ENCODE measurements at regions not wholly inside any gene's neighbourhood (a gene's known extent, or its start where the extent isn't known, plus 50 kb on each side); places are given as distances from the start of the nearest gene placed in this dataset.
"Not testable (repeated sequence)": the region's sequence is repeated elsewhere in the genome, so short reads cannot be mapped to it uniquely, and the experiment has no call there.

- no peak overlapping the region for H3K4me3 ChIP-seq
- TF ChIP-seq, protein P1, sequence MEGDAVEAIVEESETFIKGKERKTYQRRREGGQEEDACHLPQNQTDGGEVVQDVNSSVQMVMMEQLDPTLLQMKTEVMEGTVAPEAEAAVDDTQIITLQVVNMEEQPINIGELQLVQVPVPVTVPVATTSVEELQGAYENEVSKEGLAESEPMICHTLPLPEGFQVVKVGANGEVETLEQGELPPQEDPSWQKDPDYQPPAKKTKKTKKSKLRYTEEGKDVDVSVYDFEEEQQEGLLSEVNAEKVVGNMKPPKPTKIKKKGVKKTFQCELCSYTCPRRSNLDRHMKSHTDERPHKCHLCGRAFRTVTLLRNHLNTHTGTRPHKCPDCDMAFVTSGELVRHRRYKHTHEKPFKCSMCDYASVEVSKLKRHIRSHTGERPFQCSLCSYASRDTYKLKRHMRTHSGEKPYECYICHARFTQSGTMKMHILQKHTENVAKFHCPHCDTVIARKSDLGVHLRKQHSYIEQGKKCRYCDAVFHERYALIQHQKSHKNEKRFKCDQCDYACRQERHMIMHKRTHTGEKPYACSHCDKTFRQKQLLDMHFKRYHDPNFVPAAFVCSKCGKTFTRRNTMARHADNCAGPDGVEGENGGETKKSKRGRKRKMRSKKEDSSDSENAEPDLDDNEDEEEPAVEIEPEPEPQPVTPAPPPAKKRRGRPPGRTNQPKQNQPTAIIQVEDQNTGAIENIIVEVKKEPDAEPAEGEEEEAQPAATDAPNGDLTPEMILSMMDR (IDR thresholded peaks at IDR 0.05) = no peak
- no peak for DNase-seq (ENCODE audit: low spot score)
- no peak overlapping the region for H3K27ac ChIP-seq
These were observed 53.2 kb upstream of the SH3BP4 start for GRCh38 chr2:234898534-234899053.

DNA sequence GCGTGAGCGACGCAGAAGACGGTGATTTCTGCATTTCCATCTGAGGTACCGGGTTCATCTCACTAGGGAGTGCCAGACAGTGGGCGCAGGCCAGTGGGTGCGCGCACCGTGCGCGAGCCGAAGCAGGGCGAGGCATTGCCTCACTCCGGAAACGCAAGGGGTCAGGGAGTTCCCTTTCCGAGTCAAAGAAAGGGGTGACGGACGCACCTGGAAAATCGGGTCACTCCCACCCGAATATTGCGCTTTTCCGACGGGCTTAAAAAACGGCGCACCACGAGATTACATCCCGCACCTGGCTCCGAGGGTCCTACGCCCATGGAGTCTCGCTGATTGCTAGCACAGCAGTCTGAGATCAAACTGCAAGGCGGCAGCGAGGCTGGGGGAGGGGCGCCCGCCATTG is 63.4 kb upstream of the SH3BP4 start:
- H3K27ac ChIP-seq; H3K4me3 ChIP-seq; DNase-seq (ENCODE audit: low spot score): not testable (repeated sequence)

- TF ChIP-seq, protein P1 (IDR thresholded peaks at IDR 0.05) = no peak
- H3K27ac ChIP-seq = no peak overlapping the region
- no peak for DNase-seq (ENCODE audit: low spot score)
These were observed 64.6 kb upstream of the SH3BP4 start for GRCh38 chr2:234887195-234887594.

GRCh38 chr2:234885886-234886285 is 65.9 kb upstream of the SH3BP4 start:
- Histone ChIP-seq H3K4me3 (no peak overlapping the region), H3K27ac (no peak overlapping the region)
- no peak for DNase-seq (ENCODE audit: low spot score)
- TF ChIP-seq, protein P1 (IDR thresholded peaks at IDR 0.05) = no peak

More at GRCh38 chr2:234887195-234887594, 64.6 kb upstream of the SH3BP4 start:
- H3K4me3 ChIP-seq = no peak overlapping the region

DNA sequence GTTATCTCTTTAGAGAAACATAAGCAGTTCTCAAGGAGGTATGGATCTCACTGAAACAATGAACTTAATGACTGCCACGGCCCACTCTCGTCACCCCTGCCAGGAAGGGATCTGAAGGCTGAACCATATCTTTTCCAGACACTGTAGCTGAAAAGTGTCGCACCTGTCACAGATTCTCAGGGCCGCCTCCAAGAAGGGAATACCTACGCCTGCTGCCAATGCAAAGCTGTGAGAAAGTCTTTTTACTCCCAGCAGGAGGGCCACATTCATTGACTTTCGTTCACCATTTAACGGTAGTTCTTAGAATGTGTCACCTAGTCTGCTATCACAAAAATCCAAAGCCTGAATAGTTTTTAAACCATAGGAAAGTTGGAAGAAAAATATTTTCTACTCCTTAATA is 66.7 kb upstream of the SH3BP4 start:
- DNase-seq (ENCODE audit: low spot score) = no peak
- H3K4me3 ChIP-seq = no peak overlapping the region
- no peak overlapping the region for H3K27ac ChIP-seq
- TF ChIP-seq, protein P1 (IDR thresholded peaks at IDR 0.05) = no peak

GRCh38 chr2:234884591-234884990 is 67.2 kb upstream of the SH3BP4 start:
- Histone ChIP-seq H3K4me3 (no peak overlapping the region), H3K27ac (no peak overlapping the region)
- DNase-seq (ENCODE audit: low spot score) = no peak
- TF ChIP-seq, protein P1 (IDR thresholded peaks at IDR 0.05) = no peak

GRCh38 chr2:234881413-234882241 is 70.2 kb upstream of the SH3BP4 start:
- peak; percentile 78 for DNase-seq (ENCODE audit: low spot score)
- TF ChIP-seq, protein P1 (IDR thresholded peaks at IDR 0.05) = no peak
- no peak overlapping the region for H3K27ac ChIP-seq
- peak overlapping the region; percentile 49 for H3K4me3 ChIP-seq

Data from coronary artery (tissue), 2 donors.